Right lobe of liver (tissue), 6 donors: ENCODE measurements at regions not wholly inside any gene's neighbourhood (a gene's known extent, or its start where the extent isn't known, plus 50 kb on each side); places are given as distances from the start of the nearest gene placed in this dataset.

ENCODE experiments used
- ATAC-seq, 4 donors: fragments of 200-7000 bp; cut with Tn5 transposase; one replicate each; pipeline ENCODE4 v1.9.1; 2020; ENCODE audit warnings: mild to moderate bottlenecking in 4 of 4, moderate library complexity in 4 of 4
- DNase-seq, 3 donors: peaks; one replicate each; pipeline ENCODE4 v3.0.0-alpha.2; 2020
- H3K27ac ChIP-seq, 3 donors: fragments of 200-600 bp; one replicate each; pipeline ENCODE4 v1.8.0; 2022
- H3K27me3 ChIP-seq, 2 donors: fragments of 200-600 bp; one replicate each; pipeline ENCODE4 v1.8.0; 2022
- H3K36me3 ChIP-seq, 4 donors: fragments of 200-600 bp; sonication (generic) in 1 of 4; one replicate each; pipeline versions ENCODE4 v1.5.1 to v1.8.0; 2017 to 2022; ENCODE audit warnings: control low read depth in 1 of 4
- H3K4me1 ChIP-seq, 4 donors: fragments of 200-600 bp; sonication (generic) in 1 of 4; one replicate each; pipeline versions ENCODE4 v1.5.1 to v1.8.0; 2017 to 2022; ENCODE audit warnings: control low read depth in 1 of 4
- H3K4me3 ChIP-seq, 3 donors: fragments of 200-600 bp; one replicate each; pipeline ENCODE4 v1.8.0; 2022
- H3K9me3 ChIP-seq, 4 donors: fragments of 200-600 bp; sonication (generic) in 1 of 4; one replicate each; pipeline versions ENCODE4 v1.5.1 to v1.8.0; 2017 to 2022; ENCODE audit warnings: control low read depth in 1 of 4
- POLR2A ChIP-seq: fragments of 450-650 bp; IDR thresholded peaks from one replicate; pipeline ENCODE4 v1.6.1; 2017; ENCODE audit warnings: antibody characterized with exemption, mild to moderate bottlenecking
- WGBS: methylation state at CpG from one replicate; pipeline ENCODE4 v1.1.6; 2018; ENCODE audit warnings: low coverage, low lambda C conversion rate; ENCODE audit not compliant: insufficient coverage; ENCODE audit errors: missing lambda C conversion rate; 5-methylcytosine and 5-hydroxymethylcytosine counted together
- intact Hi-C, 2 donors: fragments of 100-400 bp; cut with DNase I; formaldehyde crosslinking; loops; one replicate each; pipeline versions ENCODE4 v1.11.2 to v1.14.1; 2022
- TF ChIP-seq, protein P1 (sequence below), 4 donors: fragments of 200-600 bp in 3 of 4; fragments of 450-650 bp in 1 of 4; IDR thresholded peaks; one replicate each; pipeline versions ENCODE4 v1.5.1 to v1.8.0; 2016 to 2022; ENCODE audit warnings: antibody characterized with exemption in 4 of 4, mild to moderate bottlenecking in 2 of 4
- donor health status: DM: no; HTN: yes; CAD: no.
- donor health status: DM: no; HTN: no; CAD: no.
- donor health status: DM: no; HTN: no; CAD: no.
- donor health status: DM: no; HTN: yes; CAD: no.
- donor health status: DM: no; HTN: yes; CAD: no.

DNA sequence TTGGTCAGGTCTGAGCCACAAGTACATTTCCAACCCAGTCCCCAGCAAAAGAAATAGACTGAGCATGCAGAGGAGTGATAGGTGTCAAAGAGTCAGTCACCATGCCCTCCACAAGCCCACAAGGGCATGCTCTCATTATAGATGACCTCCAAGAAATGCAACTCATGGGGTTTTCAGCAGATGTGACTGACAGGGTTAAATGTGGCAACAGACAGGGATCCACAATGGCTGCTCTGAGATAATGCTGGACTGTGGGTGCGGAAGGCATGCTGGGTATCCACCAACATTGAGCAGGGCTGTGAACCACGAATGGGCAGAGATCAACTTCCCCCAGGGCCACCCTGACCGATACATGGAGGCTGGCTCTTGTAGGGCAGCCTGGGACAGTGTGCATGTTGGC, 115.8 kb downstream of the BCOR start:
- Histone ChIP-seq H3K36me3 (no peaks in the 10 kb centered on the region), H3K4me1 (no peaks in the 10 kb centered on the region), H3K27ac (no peak overlapping the region), H3K9me3 (no peaks in the 10 kb centered on the region), H3K4me3 (no peak overlapping the region), H3K27me3 (no peaks in the 10 kb centered on the region)
- no peak for ATAC-seq
- intact Hi-C loops, result no loop called here
- WGBS, result 49% methylated on average over 3 of the region's 3 CpGs
- DNase-seq, result no peak
- TF ChIP-seq, protein P1, sequence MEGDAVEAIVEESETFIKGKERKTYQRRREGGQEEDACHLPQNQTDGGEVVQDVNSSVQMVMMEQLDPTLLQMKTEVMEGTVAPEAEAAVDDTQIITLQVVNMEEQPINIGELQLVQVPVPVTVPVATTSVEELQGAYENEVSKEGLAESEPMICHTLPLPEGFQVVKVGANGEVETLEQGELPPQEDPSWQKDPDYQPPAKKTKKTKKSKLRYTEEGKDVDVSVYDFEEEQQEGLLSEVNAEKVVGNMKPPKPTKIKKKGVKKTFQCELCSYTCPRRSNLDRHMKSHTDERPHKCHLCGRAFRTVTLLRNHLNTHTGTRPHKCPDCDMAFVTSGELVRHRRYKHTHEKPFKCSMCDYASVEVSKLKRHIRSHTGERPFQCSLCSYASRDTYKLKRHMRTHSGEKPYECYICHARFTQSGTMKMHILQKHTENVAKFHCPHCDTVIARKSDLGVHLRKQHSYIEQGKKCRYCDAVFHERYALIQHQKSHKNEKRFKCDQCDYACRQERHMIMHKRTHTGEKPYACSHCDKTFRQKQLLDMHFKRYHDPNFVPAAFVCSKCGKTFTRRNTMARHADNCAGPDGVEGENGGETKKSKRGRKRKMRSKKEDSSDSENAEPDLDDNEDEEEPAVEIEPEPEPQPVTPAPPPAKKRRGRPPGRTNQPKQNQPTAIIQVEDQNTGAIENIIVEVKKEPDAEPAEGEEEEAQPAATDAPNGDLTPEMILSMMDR (IDR thresholded peaks at IDR 0.05), result no peak
- TF ChIP-seq POLR2A, result no peak

DNA sequence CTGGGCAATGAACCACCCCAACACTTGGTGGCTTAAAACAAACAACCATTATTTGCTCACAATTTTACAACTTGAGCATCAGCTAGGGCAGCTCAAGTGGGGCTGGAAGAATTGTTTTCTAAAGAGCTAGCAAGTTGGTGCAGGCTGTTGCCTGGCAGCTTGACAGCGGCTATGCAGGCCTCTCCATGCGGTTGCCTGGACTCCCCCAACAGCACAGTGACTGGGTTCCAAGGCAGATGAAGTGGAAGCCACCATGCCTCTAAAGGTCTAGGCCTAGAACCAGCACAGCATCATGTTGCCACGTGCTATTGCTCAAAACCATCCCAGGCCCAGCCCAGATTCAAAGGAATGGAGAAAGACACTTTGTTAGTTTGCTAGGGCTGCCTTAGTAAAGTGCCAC, 114.8 kb downstream of the BCOR start:
- H3K9me3 ChIP-seq, result no peaks in the 10 kb centered on the region
- no peak overlapping the region for H3K4me3 ChIP-seq
- WGBS, result 0% methylated on average over 1 of the region's 3 CpGs
- no peak for TF ChIP-seq POLR2A
- TF ChIP-seq, protein P1 (IDR thresholded peaks at IDR 0.05), result no peak
- no peak overlapping the region for H3K27ac ChIP-seq
- H3K4me1 ChIP-seq, result no peaks in the 10 kb centered on the region
- DNase-seq (no peak), ATAC-seq (no peak)
- H3K36me3 ChIP-seq, result no peaks in the 10 kb centered on the region
- intact Hi-C loops, result no loop called here
- no peaks in the 10 kb centered on the region for H3K27me3 ChIP-seq

DNA sequence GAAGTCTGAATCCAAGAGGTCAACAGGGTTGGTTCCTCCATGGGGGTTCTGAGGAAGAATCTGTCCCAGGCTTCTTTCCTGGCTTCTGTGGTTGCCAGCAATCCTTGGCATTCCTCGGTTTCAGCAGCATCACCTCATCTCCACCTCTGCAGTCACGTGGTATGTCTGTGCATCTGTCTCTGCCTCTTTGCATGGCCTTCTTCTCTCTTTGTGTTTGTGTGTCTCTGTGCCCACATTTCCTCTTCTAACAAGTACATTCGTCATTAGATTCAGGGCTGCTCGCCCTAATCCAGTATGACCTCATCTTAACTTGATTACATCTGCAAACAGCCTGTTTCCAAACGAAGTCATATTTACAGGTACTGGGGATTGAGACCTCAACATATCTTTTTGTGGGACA, 114.0 kb downstream of the BCOR start:
- no peak overlapping the region for H3K4me3 ChIP-seq
- H3K27me3 ChIP-seq, result no peaks in the 10 kb centered on the region
- H3K4me1 ChIP-seq, result no peaks in the 10 kb centered on the region
- no peak overlapping the region for H3K27ac ChIP-seq
- 34% methylated on average over 5 of the region's 5 CpGs for WGBS
- no peaks in the 10 kb centered on the region for H3K36me3 ChIP-seq
- no peaks in the 10 kb centered on the region for H3K9me3 ChIP-seq
- intact Hi-C loops, result no loop called here
- no peak for ATAC-seq
- no peak for DNase-seq
- TF ChIP-seq, protein P1 (IDR thresholded peaks at IDR 0.05), result no peak
- no peak for TF ChIP-seq POLR2A

DNA sequence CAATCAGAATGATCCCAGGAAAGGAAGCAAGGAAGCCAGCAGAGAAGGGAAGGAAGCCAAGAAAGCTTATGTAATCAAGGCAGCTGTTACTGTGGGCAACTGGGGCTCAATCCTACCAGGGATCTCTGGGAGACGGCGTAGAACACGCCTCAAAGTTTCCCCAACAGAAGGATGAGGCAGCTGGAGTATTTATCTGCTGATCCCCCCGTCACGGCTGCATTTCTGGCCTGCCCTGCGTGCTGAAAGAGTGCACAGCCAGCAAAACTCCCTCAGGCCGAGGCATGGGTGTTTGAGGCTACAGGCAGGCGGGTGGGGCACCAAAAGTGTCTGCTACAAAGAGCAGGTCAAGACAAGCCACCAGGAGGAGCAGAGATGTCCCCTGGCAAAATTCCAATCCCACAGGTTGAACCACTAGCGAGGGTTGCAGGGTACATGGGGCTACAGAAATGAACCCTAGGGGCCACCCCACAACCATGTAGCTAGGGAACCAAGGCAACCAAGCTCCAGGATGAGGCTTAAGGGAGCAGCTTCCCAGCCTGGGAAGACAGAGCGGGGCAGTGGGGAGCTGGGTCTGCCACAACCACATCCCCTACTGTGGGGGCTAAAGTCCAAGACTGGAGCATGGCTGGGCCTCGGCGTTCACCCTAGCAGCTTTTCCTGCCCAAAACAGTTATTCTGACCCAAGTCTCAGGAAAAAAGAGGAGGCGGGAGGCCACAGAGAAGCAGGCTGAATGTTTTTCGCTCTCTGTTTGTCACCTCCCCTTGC, 113.4 kb downstream of the BCOR start:
- no peak overlapping the region for H3K27ac ChIP-seq
- no peak for DNase-seq
- ATAC-seq, result no peak
- H3K9me3 ChIP-seq, result no peaks in the 10 kb centered on the region
- H3K27me3 ChIP-seq, result no peaks in the 10 kb centered on the region
- no peak for TF ChIP-seq POLR2A
- TF ChIP-seq, protein P1 (IDR thresholded peaks at IDR 0.05), result no peak
- H3K4me1 ChIP-seq, result no peaks in the 10 kb centered on the region
- intact Hi-C loops, result no loop called here
- H3K36me3 ChIP-seq, result no peaks in the 10 kb centered on the region
- 71% methylated on average over 4 of the region's 14 CpGs for WGBS
- H3K4me3 ChIP-seq, result no peak overlapping the region
